ENCODE measurements at regions not wholly inside any gene's neighbourhood (a gene's known extent, or its start where the extent isn't known, plus 50 kb on each side); places are given as distances from the start of the nearest gene placed in this dataset.

GRCh38 chr11:104325093-104325492 is 161.1 kb upstream of the PDGFD start:
- no peak for DNase-seq

- no peak for DNase-seq
These were observed 160.3 kb upstream of the PDGFD start for GRCh38 chr11:104324276-104324675.

- no peak for DNase-seq
These were observed 159.9 kb upstream of the PDGFD start for GRCh38 chr11:104323841-104324240.

GRCh38 chr11:104322696-104323095 is 158.7 kb upstream of the PDGFD start:
- DNase-seq: no peak

GRCh38 chr11:104320956-104321355 is 157.0 kb upstream of the PDGFD start:
- DNase-seq: no peak

GRCh38 chr11:104320097-104320496 is 156.2 kb upstream of the PDGFD start:
- DNase-seq: no peak

GRCh38 chr11:104319396-104319795 is 155.4 kb upstream of the PDGFD start:
- DNase-seq: no peak

- no peak for DNase-seq
These were observed 143.0 kb upstream of the PDGFD start for GRCh38 chr11:104306862-104307474.

- DNase-seq: no peak
These were observed 137.8 kb upstream of the PDGFD start for GRCh38 chr11:104301776-104302175.

GRCh38 chr11:104291646-104292045 is 127.7 kb upstream of the PDGFD start:
- DNase-seq: no peak

GRCh38 chr11:104286129-104286528 is 122.2 kb upstream of the PDGFD start:
- DNase-seq: no peak

- DNase-seq: no peak
These were observed 115.6 kb upstream of the PDGFD start for GRCh38 chr11:104279587-104279986.

- no peak for DNase-seq
These were observed 112.0 kb upstream of the PDGFD start for GRCh38 chr11:104275992-104276391.

GRCh38 chr11:104260456-104260855 is 96.5 kb upstream of the PDGFD start:
- DNase-seq: no peak

- DNase-seq: no peak
These were observed 95.2 kb upstream of the PDGFD start for GRCh38 chr11:104259121-104259610.

- no peak for DNase-seq
These were observed 92.6 kb upstream of the PDGFD start for GRCh38 chr11:104256525-104256924.

- DNase-seq: peak; percentile 51
These were observed 90.4 kb upstream of the PDGFD start for GRCh38 chr11:104254347-104254746.

GRCh38 chr11:104246590-104246989 is 82.6 kb upstream of the PDGFD start:
- no peak for DNase-seq

- no peak for DNase-seq
These were observed 75.0 kb upstream of the PDGFD start for GRCh38 chr11:104238916-104239315.

- no peak for DNase-seq
These were observed 61.1 kb upstream of the PDGFD start for GRCh38 chr11:104225047-104225446.

GRCh38 chr11:104222464-104222863 is 58.5 kb upstream of the PDGFD start:
- no peak for DNase-seq

GRCh38 chr11:104221455-104221854 is 57.5 kb upstream of the PDGFD start:
- no peak for DNase-seq

- no peak for DNase-seq
These were observed 55.1 kb upstream of the PDGFD start for GRCh38 chr11:104219096-104219495.

GRCh38 chr11:104214517-104214916 is 50.6 kb upstream of the PDGFD start:
- DNase-seq: no peak
